ENCODE measurements at regions not wholly inside any gene's neighbourhood (a gene's known extent, or its start where the extent isn't known, plus 50 kb on each side); places are given as distances from the start of the nearest gene placed in this dataset.
A peak's percentile ranks its signal among the peaks of the same experiment; 100 is the strongest.

- TF ChIP-seq TAF1 (conservative IDR thresholded peaks at IDR 0.05): no peak
- TF ChIP-seq CTCF (IDR thresholded peaks at IDR 0.05; ENCODE audit: low read depth, low read length, missing input control): no peak
- TF ChIP-seq ATF3 (IDR thresholded peaks at IDR 0.05): no peak
- TF ChIP-seq REST (IDR thresholded peaks at IDR 0.05): no peak
- TF ChIP-seq RAD21 (IDR thresholded peaks at IDR 0.05): peak; percentile 41 to 43
- TF ChIP-seq FOXA2 (IDR thresholded peaks at IDR 0.05): no peak
- no peak for TF ChIP-seq ZBTB33 (IDR thresholded peaks at IDR 0.05)
- TF ChIP-seq MAX (IDR thresholded peaks at IDR 0.05): no peak
- TF ChIP-seq JUND (IDR thresholded peaks at IDR 0.05): no peak
- no peak for TF ChIP-seq YY1 (IDR thresholded peaks at IDR 0.05)
- TF ChIP-seq SP1 (IDR thresholded peaks at IDR 0.05): no peak
- no peak for TF ChIP-seq EGR1 (IDR thresholded peaks at IDR 0.05; ENCODE audit: low read depth in 2 of 2)
- TF ChIP-seq NR2F2 (IDR thresholded peaks at IDR 0.05): no peak
These were observed 515.2 kb upstream of the CCDC54 start for GRCh38 chr3:106862067-106862466.

Measured in liver (tissue), 3 donors.